H1 (cell line): ENCODE measurements at regions not wholly inside any gene's neighbourhood (a gene's known extent, or its start where the extent isn't known, plus 50 kb on each side); places are given as distances from the start of the nearest gene placed in this dataset.

ENCODE experiments used
- CHD7 ChIP-seq: fragments of 300-600 bp; sonication (generic); IDR thresholded peaks from 2 replicates; pipeline ENCODE4 v1.7.1; 2012; ENCODE audit warnings: low read length, moderate library complexity, mild to moderate bottlenecking, inconsistent platforms; ENCODE audit not compliant: insufficient replicate concordance

GRCh38 chr2:118168615-118169014 lies 80.3 kb downstream of the INSIG2 start (continued):
- TF ChIP-seq CHD7 = no peak
